Ishikawa (cell line): ENCODE measurements at regions not wholly inside any gene's neighbourhood (a gene's known extent, or its start where the extent isn't known, plus 50 kb on each side); places are given as distances from the start of the nearest gene placed in this dataset.

Source experiments
- CEBPB ChIP-seq: IDR thresholded peaks from 2 replicates; pipeline ENCODE4 v1.6.1; 2012
- EGR1 ChIP-seq: IDR thresholded peaks from 2 replicates; pipeline ENCODE4 v1.6.1; 2012
- EP300 ChIP-seq: IDR thresholded peaks from 2 replicates; pipeline ENCODE4 v1.6.1; 2012; ENCODE audit warnings: borderline replicate concordance
- FOXM1 ChIP-seq: IDR thresholded peaks from 2 replicates; pipeline ENCODE4 v1.6.1; 2012; ENCODE audit warnings: low read depth, borderline replicate concordance
- MAX ChIP-seq: IDR thresholded peaks from 2 replicates; pipeline ENCODE4 v1.6.1; 2012
- RAD21 ChIP-seq: IDR thresholded peaks from 2 replicates; pipeline ENCODE4 v1.6.1; 2012; ENCODE audit warnings: low read depth
- REST ChIP-seq: IDR thresholded peaks from 2 replicates; pipeline ENCODE4 v1.6.1; 2012; ENCODE audit warnings: low read depth, mild to moderate bottlenecking
- TAF1 ChIP-seq: IDR thresholded peaks from 2 replicates; pipeline ENCODE4 v1.6.1; 2012; ENCODE audit warnings: low read depth, mild to moderate bottlenecking
- TCF12 ChIP-seq: IDR thresholded peaks from 2 replicates; pipeline ENCODE4 v1.6.1; 2012; ENCODE audit warnings: low read depth
- TEAD4 ChIP-seq: IDR thresholded peaks from 2 replicates; pipeline ENCODE4 v1.6.1; 2012
- YY1 ChIP-seq: IDR thresholded peaks from 2 replicates; pipeline ENCODE4 v1.6.1; 2012; ENCODE audit warnings: low read depth
- ZBTB7A ChIP-seq: IDR thresholded peaks from 2 replicates; pipeline ENCODE4 v1.6.1; 2012; ENCODE audit warnings: low read depth

GRCh38 chr13:50144246-50145160, 129.3 kb downstream of the KCNRG start:
- no peak for TF ChIP-seq RAD21
- TF ChIP-seq MAX, result no peak
- no peak for TF ChIP-seq EGR1
- TF ChIP-seq EP300, result no peak
- no peak for TF ChIP-seq YY1
- TF ChIP-seq FOXM1, result no peak
- TF ChIP-seq REST, result no peak
- no peak for TF ChIP-seq TEAD4
- no peak for TF ChIP-seq TAF1
- TF ChIP-seq ZBTB7A, result no peak
- TF ChIP-seq CEBPB, result no peak
- TF ChIP-seq TCF12, result no peak
